HEK293T (cell line): ENCODE measurements at regions not wholly inside any gene's neighbourhood (a gene's known extent, or its start where the extent isn't known, plus 50 kb on each side); places are given as distances from the start of the nearest gene placed in this dataset.

ENCODE experiments used
- FOXA1 ChIP-seq: fragments of 450-650 bp; IDR thresholded peaks from 2 replicates; pipeline ENCODE4 v1.6.1; 2016; ENCODE audit warnings: mild to moderate bottlenecking
- HDGF ChIP-seq: fragments of 450-650 bp; IDR thresholded peaks from 2 replicates; pipeline ENCODE4 v1.6.1; 2017; ENCODE audit warnings: antibody characterized with exemption, borderline replicate concordance
- PKNOX1 ChIP-seq: fragments of 450-650 bp; IDR thresholded peaks from 2 replicates; pipeline ENCODE4 v1.6.1; 2016
- SP1 ChIP-seq: fragments of 450-650 bp; IDR thresholded peaks from 2 replicates; pipeline ENCODE4 v1.6.1; 2017
- SUZ12 ChIP-seq: fragments of 450-650 bp; IDR thresholded peaks from 2 replicates; pipeline ENCODE4 v1.6.1; 2016; ENCODE audit warnings: mild to moderate bottlenecking
- TARDBP ChIP-seq: fragments of 450-650 bp; IDR thresholded peaks from 2 replicates; pipeline ENCODE4 v1.6.1; 2016

- TF ChIP-seq SP1 (no peak), PKNOX1 (no peak), TARDBP (no peak), SUZ12 (no peak), FOXA1 (no peak), HDGF (no peak)
Measured at GRCh38 chr7:106957766-106958165, 86.7 kb upstream of the PRKAR2B start.
